Smooth muscle cell (in vitro differentiated cells): ENCODE measurements at regions not wholly inside any gene's neighbourhood (a gene's known extent, or its start where the extent isn't known, plus 50 kb on each side); places are given as distances from the start of the nearest gene placed in this dataset.
A peak's percentile ranks its signal among the peaks of the same experiment; 100 is the strongest.

ENCODE experiments used
- DNase-seq: peaks from one replicate; lab custom pipeline; 2025; ENCODE audit not compliant: unreplicated experiment; lab: John Stamatoyannopoulos, UW
- H2AFZ ChIP-seq: fragments of 200-600 bp; sonication (generic); 2 replicates; pipeline ENCODE4 v1.6.0; 2016; ENCODE audit warnings: antibody characterized with exemption, low read depth, mild to moderate bottlenecking
- H3F3A ChIP-seq: fragments of 200-600 bp; sonication (generic); 2 replicates; pipeline ENCODE4 v1.6.0; 2017; ENCODE audit warnings: antibody characterized with exemption, low read depth
- H3K27ac ChIP-seq: fragments of 200-600 bp; sonication (generic); 2 replicates; pipeline ENCODE4 v1.5.1; 2016; ENCODE audit warnings: low read depth, mild to moderate bottlenecking
- H3K27me3 ChIP-seq: fragments of 200-600 bp; sonication (generic); 2 replicates; pipeline ENCODE4 v1.6.1; 2016; ENCODE audit warnings: low read depth, mild to moderate bottlenecking
- H3K36me3 ChIP-seq: fragments of 200-600 bp; sonication (generic); 2 replicates; pipeline ENCODE4 v1.5.1; 2016; ENCODE audit warnings: low read depth
- H3K4me1 ChIP-seq: fragments of 200-600 bp; sonication (generic); 2 replicates; pipeline ENCODE4 v1.5.1; 2016; ENCODE audit warnings: low read depth
- H3K4me2 ChIP-seq: fragments of 200-600 bp; sonication (generic); 2 replicates; pipeline ENCODE4 v1.6.0; 2016; ENCODE audit warnings: mild to moderate bottlenecking
- H3K4me3 ChIP-seq: fragments of 200-600 bp; sonication (generic); 2 replicates; pipeline ENCODE4 v1.5.1; 2016; ENCODE audit warnings: mild to moderate bottlenecking
- H3K79me2 ChIP-seq: fragments of 200-600 bp; sonication (generic); 2 replicates; pipeline ENCODE4 v1.6.0; 2016; ENCODE audit warnings: low read depth, mild to moderate bottlenecking
- H3K9ac ChIP-seq: fragments of 200-600 bp; sonication (generic); 2 replicates; pipeline ENCODE4 v1.6.0; 2016; ENCODE audit warnings: low read depth
- H3K9me3 ChIP-seq: fragments of 200-600 bp; sonication (generic); replicated peaks from 2 replicates; pipeline ENCODE4 v1.5.1; 2016; ENCODE audit warnings: low read depth
- H4K20me1 ChIP-seq: fragments of 200-600 bp; sonication (generic); 2 replicates; pipeline ENCODE4 v1.6.0; 2016; ENCODE audit warnings: low read depth
- WGBS: methylation state at CpG from one replicate; pipeline ENCODE4 v1.1.7; 2016; ENCODE audit warnings: low lambda C conversion rate; 5-methylcytosine and 5-hydroxymethylcytosine counted together
- TF ChIP-seq, protein P1 (sequence below): fragments of 200-600 bp; sonication (generic); IDR thresholded peaks from 2 replicates; pipeline ENCODE4 v1.5.1; 2017; ENCODE audit warnings: borderline replicate concordance, mild to moderate bottlenecking, antibody characterized with exemption; ENCODE audit not compliant: insufficient read depth, poor library complexity, severe bottlenecking

- Histone ChIP-seq H3K9me3 (no peaks in the 10 kb centered on the region), H3K4me3 (no peak overlapping the region), H3K4me1 (peaks cover 6% of the 10 kb centered on the region), H3K4me2 (peak overlapping the region; percentile 24), H3K9ac (no peak overlapping the region), H3K27me3 (no peaks in the 10 kb centered on the region), H3K79me2 (no peaks in the 10 kb centered on the region), H3K36me3 (no peaks in the 10 kb centered on the region), H3K27ac (peak overlapping the region; percentile 26), H2AFZ (no peak overlapping the region), H4K20me1 (no peaks in the 10 kb centered on the region), H3F3A (no peaks in the 10 kb centered on the region)
- DNase-seq, result no peak
- WGBS, result 42% methylated on average over 4 of the region's 4 CpGs
- TF ChIP-seq, protein P1, sequence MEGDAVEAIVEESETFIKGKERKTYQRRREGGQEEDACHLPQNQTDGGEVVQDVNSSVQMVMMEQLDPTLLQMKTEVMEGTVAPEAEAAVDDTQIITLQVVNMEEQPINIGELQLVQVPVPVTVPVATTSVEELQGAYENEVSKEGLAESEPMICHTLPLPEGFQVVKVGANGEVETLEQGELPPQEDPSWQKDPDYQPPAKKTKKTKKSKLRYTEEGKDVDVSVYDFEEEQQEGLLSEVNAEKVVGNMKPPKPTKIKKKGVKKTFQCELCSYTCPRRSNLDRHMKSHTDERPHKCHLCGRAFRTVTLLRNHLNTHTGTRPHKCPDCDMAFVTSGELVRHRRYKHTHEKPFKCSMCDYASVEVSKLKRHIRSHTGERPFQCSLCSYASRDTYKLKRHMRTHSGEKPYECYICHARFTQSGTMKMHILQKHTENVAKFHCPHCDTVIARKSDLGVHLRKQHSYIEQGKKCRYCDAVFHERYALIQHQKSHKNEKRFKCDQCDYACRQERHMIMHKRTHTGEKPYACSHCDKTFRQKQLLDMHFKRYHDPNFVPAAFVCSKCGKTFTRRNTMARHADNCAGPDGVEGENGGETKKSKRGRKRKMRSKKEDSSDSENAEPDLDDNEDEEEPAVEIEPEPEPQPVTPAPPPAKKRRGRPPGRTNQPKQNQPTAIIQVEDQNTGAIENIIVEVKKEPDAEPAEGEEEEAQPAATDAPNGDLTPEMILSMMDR, result no peak
Measured at GRCh38 chr5:74063346-74063745, 437.4 kb downstream of the ARHGEF28 start.

DNA sequence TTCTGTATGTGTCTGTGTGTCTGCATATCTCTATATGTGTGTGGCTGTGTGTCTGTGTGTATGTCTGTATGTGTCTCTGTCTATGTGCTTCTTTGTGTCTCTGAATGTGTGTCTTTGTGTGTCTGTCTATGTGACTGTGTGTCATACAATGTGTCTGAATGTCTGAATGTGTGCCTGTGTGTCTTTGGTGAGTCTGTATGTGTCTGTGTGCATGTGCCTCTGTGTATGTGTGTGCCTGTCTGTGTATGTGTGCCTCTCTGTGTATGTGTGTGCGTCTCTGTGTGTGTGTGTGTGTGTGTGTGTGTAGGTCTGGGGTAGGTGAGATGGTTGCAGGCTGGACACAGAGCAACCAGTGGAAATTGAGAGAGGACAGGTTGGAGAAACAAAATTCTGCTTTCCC, 435.3 kb downstream of the ARHGEF28 start:
- Histone ChIP-seq H2AFZ (no peak overlapping the region), H3K9me3 (no peaks in the 10 kb centered on the region), H3K36me3 (no peaks in the 10 kb centered on the region), H3K27me3 (no peaks in the 10 kb centered on the region), H3K4me1 (peaks cover 12% of the 10 kb centered on the region), H3F3A (no peaks in the 10 kb centered on the region), H4K20me1 (no peaks in the 10 kb centered on the region), H3K4me3 (no peak overlapping the region), H3K79me2 (no peaks in the 10 kb centered on the region), H3K9ac (no peak overlapping the region), H3K4me2 (no peak overlapping the region), H3K27ac (no peak overlapping the region)
- DNase-seq, result no peak
- TF ChIP-seq, protein P1, result no peak
- WGBS, result 93% methylated on average over 1 of the region's 1 CpG

GRCh38 chr5:74059706-74060105, 433.7 kb downstream of the ARHGEF28 start:
- Histone ChIP-seq H3F3A (peaks cover 3% of the 10 kb centered on the region), H3K4me1 (peaks cover 28% of the 10 kb centered on the region), H3K4me3 (no peak overlapping the region), H3K79me2 (no peaks in the 10 kb centered on the region), H3K9me3 (no peaks in the 10 kb centered on the region), H3K36me3 (no peaks in the 10 kb centered on the region), H3K27me3 (no peaks in the 10 kb centered on the region), H2AFZ (no peak overlapping the region), H3K4me2 (no peak overlapping the region), H3K9ac (no peak overlapping the region), H3K27ac (no peak overlapping the region), H4K20me1 (no peaks in the 10 kb centered on the region)
- TF ChIP-seq, protein P1, result no peak
- no peak for DNase-seq
- WGBS, result 45% methylated on average over 1 of the region's 1 CpG

DNA sequence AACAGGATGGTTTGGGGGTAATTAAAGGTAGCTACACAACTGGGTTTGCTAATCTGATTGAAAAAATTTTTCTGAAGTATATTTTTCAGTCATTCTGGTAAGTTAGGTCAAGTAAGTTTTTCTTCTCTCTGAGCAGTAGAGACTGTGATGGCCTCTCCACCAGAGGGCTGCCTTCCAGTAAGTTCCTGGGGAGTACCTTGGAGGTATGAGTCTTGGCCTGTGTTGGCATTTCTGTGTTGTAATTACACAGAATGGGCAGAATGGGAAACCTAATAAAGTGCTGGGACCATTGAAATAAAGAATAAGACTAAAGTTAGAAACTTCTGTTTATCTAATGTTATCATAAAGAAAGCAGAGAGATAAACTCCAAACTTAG, 430.8 kb downstream of the ARHGEF28 start:
- H3K4me1 ChIP-seq, result peaks cover 27% of the 10 kb centered on the region
- no peak overlapping the region for H3K27ac ChIP-seq
- no peaks in the 10 kb centered on the region for H3K36me3 ChIP-seq
- H3K4me3 ChIP-seq, result no peak overlapping the region
- TF ChIP-seq, protein P1, result peak; percentile 31
- H3K4me2 ChIP-seq, result peak overlapping the region; percentile 52
- H3K9me3 ChIP-seq, result no peaks in the 10 kb centered on the region
- no peak overlapping the region for H2AFZ ChIP-seq
- peaks cover 6% of the 10 kb centered on the region for H3F3A ChIP-seq
- H3K79me2 ChIP-seq, result no peaks in the 10 kb centered on the region
- H4K20me1 ChIP-seq, result no peaks in the 10 kb centered on the region
- DNase-seq, result no peak
- H3K9ac ChIP-seq, result no peak overlapping the region
- no peaks in the 10 kb centered on the region for H3K27me3 ChIP-seq
